ENCODE measurements at regions not wholly inside any gene's neighbourhood (a gene's known extent, or its start where the extent isn't known, plus 50 kb on each side); places are given as distances from the start of the nearest gene placed in this dataset.
"Not testable (repeated sequence)": the region's sequence is repeated elsewhere in the genome, so short reads cannot be mapped to it uniquely, and the experiment has no call there.

DNA sequence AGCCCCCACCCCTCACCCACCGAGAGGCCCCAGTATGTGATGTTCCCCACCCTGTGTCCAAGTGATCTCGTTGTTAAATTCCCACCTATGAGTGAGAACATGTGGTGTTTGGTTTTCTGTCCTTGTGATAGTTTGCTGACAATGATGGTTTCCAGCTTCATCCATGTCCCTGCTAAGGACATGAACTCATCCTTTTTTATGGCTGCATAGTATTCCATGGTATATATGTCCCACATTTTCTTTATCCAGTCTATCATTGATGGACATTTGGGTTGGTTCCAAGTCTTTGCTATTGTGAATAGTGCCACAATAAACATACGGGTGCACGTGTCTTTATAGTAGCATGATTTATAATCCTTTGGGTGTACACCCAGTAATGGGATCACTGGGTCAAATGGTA, 79.2 kb downstream of the PXDC1 start:
- intact Hi-C loops (cut with micrococcal nuclease; ENCODE audit: unreplicated experiment); ATAC-seq; H3K4me1 ChIP-seq (ENCODE audit: control insufficient read depth, insufficient read depth, low read length); POLR2A ChIA-PET; H3K36me3 ChIP-seq (ENCODE audit: control insufficient read depth, insufficient read depth, low read length); DNase-seq (ENCODE audit: low read depth, low spot score); H3K27me3 ChIP-seq (ENCODE audit: control insufficient read depth, insufficient read depth, low read length); CTCF ChIA-PET; H3K4me3 ChIP-seq (ENCODE audit: low read depth in 2 of 2, low read length in 2 of 2); H3K9me3 ChIP-seq (ENCODE audit: control insufficient read depth, insufficient read depth, low read depth, low read length); in situ Hi-C loops (cut with HindIII; ENCODE audit: low pct_unique_long_range_greater_than_20kb, low sequenced_read_pairs); H3K27ac ChIP-seq (ENCODE audit: low read length); BruUV-seq (replicated peaks): not testable (repeated sequence)

DNA sequence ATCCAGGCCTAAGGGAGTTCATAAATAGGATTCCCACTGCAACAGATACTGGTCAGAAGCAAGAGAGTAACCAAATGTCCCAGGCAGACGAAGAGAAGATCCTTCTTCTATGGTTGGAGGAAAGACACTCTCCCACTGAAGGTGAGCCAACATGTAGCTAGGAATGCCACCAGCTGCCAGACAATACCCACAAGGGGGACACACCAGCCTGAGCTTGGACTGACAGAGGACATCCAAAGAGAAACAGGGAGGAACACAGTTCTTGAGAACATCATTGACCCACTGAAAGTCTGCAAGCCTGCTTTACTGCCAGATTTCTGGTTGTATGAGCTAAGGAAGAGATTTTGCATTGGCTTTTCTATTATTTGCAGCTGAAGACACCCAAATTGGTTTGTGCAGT, 80.1 kb downstream of the PXDC1 start:
- Histone ChIP-seq H3K4me1 (ENCODE audit: control insufficient read depth, insufficient read depth, low read length) (no peaks in the 10 kb centered on the region), H3K9me3 (ENCODE audit: control insufficient read depth, insufficient read depth, low read depth, low read length) (no peaks in the 10 kb centered on the region), H3K36me3 (ENCODE audit: control insufficient read depth, insufficient read depth, low read length) (no peaks in the 10 kb centered on the region), H3K4me3 (ENCODE audit: low read depth in 2 of 2, low read length in 2 of 2) (no peak overlapping the region), H3K27ac (ENCODE audit: low read length) (no peak overlapping the region), H3K27me3 (ENCODE audit: control insufficient read depth, insufficient read depth, low read length) (peaks cover 5% of the 10 kb centered on the region; the same call in 1 of the 2 replicates)
- DNase-seq (ENCODE audit: low read depth, low spot score) (no peak), ATAC-seq (peak; percentile 58; the same call in 1 of the 2 replicates)
- ChIA-PET POLR2A (no interaction called here), CTCF (no interaction called here)
- no TSS peak for BruUV-seq (replicated peaks)
- in situ Hi-C loops (cut with HindIII; ENCODE audit: low pct_unique_long_range_greater_than_20kb, low sequenced_read_pairs) (no loop called here), intact Hi-C loops (cut with micrococcal nuclease; ENCODE audit: unreplicated experiment) (no loop called here)
- TF ChIP-seq, protein P1, sequence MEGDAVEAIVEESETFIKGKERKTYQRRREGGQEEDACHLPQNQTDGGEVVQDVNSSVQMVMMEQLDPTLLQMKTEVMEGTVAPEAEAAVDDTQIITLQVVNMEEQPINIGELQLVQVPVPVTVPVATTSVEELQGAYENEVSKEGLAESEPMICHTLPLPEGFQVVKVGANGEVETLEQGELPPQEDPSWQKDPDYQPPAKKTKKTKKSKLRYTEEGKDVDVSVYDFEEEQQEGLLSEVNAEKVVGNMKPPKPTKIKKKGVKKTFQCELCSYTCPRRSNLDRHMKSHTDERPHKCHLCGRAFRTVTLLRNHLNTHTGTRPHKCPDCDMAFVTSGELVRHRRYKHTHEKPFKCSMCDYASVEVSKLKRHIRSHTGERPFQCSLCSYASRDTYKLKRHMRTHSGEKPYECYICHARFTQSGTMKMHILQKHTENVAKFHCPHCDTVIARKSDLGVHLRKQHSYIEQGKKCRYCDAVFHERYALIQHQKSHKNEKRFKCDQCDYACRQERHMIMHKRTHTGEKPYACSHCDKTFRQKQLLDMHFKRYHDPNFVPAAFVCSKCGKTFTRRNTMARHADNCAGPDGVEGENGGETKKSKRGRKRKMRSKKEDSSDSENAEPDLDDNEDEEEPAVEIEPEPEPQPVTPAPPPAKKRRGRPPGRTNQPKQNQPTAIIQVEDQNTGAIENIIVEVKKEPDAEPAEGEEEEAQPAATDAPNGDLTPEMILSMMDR (IDR thresholded peaks at IDR 0.05): no peak
- TF ChIP-seq TCF7L2 (IDR thresholded peaks at IDR 0.05; ENCODE audit: low read depth, low read length): no peak
- TF ChIP-seq POLR2AphosphoS5 (IDR thresholded peaks at IDR 0.05; ENCODE audit: low read depth, low read length): no peak
- TF ChIP-seq SIN3A (IDR thresholded peaks at IDR 0.05; ENCODE audit: borderline replicate concordance, insufficient read depth, low read depth, low read length): no peak

DNA sequence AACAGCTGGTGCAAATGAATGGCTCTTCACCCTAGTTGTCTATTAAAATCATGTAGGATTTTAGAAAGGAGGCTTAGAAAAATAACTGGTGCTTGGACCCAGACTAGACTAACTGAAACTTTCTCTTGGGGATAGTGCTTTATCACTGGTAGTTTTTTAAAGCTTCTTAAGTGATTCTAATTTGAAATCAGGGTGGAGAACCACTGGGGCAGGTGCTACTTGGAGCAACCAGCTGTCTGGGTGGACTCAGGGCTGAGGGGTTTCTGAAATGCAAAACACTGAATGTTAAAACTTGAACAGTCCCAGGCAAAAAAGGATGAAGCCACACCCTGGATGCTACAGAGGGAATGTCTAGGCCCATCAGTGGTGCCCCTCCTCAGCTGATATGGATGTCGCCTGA, 81.2 kb downstream of the PXDC1 start:
- H3K27ac ChIP-seq (ENCODE audit: low read length): no peak overlapping the region
- no peak overlapping the region for H3K4me3 ChIP-seq (ENCODE audit: low read depth in 2 of 2, low read length in 2 of 2)
- no peak for ATAC-seq
- intact Hi-C loops (cut with micrococcal nuclease; ENCODE audit: unreplicated experiment): no loop called here
- H3K27me3 ChIP-seq (ENCODE audit: control insufficient read depth, insufficient read depth, low read length): peaks cover 5% of the 10 kb centered on the region; the same call in 1 of the 2 replicates
- no peak for TF ChIP-seq TCF7L2 (IDR thresholded peaks at IDR 0.05; ENCODE audit: low read depth, low read length)
- TF ChIP-seq, protein P2, sequence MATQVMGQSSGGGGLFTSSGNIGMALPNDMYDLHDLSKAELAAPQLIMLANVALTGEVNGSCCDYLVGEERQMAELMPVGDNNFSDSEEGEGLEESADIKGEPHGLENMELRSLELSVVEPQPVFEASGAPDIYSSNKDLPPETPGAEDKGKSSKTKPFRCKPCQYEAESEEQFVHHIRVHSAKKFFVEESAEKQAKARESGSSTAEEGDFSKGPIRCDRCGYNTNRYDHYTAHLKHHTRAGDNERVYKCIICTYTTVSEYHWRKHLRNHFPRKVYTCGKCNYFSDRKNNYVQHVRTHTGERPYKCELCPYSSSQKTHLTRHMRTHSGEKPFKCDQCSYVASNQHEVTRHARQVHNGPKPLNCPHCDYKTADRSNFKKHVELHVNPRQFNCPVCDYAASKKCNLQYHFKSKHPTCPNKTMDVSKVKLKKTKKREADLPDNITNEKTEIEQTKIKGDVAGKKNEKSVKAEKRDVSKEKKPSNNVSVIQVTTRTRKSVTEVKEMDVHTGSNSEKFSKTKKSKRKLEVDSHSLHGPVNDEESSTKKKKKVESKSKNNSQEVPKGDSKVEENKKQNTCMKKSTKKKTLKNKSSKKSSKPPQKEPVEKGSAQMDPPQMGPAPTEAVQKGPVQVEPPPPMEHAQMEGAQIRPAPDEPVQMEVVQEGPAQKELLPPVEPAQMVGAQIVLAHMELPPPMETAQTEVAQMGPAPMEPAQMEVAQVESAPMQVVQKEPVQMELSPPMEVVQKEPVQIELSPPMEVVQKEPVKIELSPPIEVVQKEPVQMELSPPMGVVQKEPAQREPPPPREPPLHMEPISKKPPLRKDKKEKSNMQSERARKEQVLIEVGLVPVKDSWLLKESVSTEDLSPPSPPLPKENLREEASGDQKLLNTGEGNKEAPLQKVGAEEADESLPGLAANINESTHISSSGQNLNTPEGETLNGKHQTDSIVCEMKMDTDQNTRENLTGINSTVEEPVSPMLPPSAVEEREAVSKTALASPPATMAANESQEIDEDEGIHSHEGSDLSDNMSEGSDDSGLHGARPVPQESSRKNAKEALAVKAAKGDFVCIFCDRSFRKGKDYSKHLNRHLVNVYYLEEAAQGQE (IDR thresholded peaks at IDR 0.05; ENCODE audit: insufficient read depth in 1 of 2, low read depth in 2 of 2, low read length in 1 of 2): no peak
- TF ChIP-seq, protein P1 (IDR thresholded peaks at IDR 0.05): no peak
- TF ChIP-seq POLR2AphosphoS5 (IDR thresholded peaks at IDR 0.05; ENCODE audit: low read depth, low read length): no peak
- TF ChIP-seq SIN3A (IDR thresholded peaks at IDR 0.05; ENCODE audit: borderline replicate concordance, insufficient read depth, low read depth, low read length): no peak
- no peak for DNase-seq (ENCODE audit: low read depth, low spot score)
- ChIA-PET POLR2A (no interaction called here), CTCF (no interaction called here)
- no peaks in the 10 kb centered on the region for H3K4me1 ChIP-seq (ENCODE audit: control insufficient read depth, insufficient read depth, low read length)
- no peaks in the 10 kb centered on the region for H3K9me3 ChIP-seq (ENCODE audit: control insufficient read depth, insufficient read depth, low read depth, low read length)
- no peaks in the 10 kb centered on the region for H3K36me3 ChIP-seq (ENCODE audit: control insufficient read depth, insufficient read depth, low read length)
- in situ Hi-C loops (cut with HindIII; ENCODE audit: low pct_unique_long_range_greater_than_20kb, low sequenced_read_pairs): no loop called here
- no TSS peak for BruUV-seq (replicated peaks)
